Panc1 (cell line): ENCODE measurements at regions not wholly inside any gene's neighbourhood (a gene's known extent, or its start where the extent isn't known, plus 50 kb on each side); places are given as distances from the start of the nearest gene placed in this dataset.

Experiments used
- ATAC-seq: fragments of 200-7000 bp; cut with Tn5 transposase; 2 replicates; pipeline ENCODE4 v1.9.1; 2020; ENCODE audit warnings: mild to moderate bottlenecking, moderate library complexity
- BruUV-seq: library from RNA; stranded (reverse); fragments of 400-500 nt; replicated peaks from 2 replicates; lab custom pipeline; 2021; lab: Mats Ljungman, UMichigan
- CTCF ChIA-PET: fragments of 300-600 bp; sonication (Branson Sonifier 250); formaldehyde crosslinking; loops from one replicate; lab custom pipeline; 2022; ENCODE audit warnings: antibody characterized with exemption; lab: Charles Lee
- POLR2A ChIA-PET: fragments of 300-600 bp; sonication (Branson Sonifier 250); formaldehyde crosslinking; loops from one replicate; lab custom pipeline; 2022; ENCODE audit warnings: antibody characterized with exemption; lab: Charles Lee
- DNase-seq: peaks from one replicate; pipeline ENCODE4 v3.0.0-alpha.2; 2010; ENCODE audit warnings: low read depth, low spot score
- H3K27ac ChIP-seq: 2 replicates; pipeline ENCODE4 v1.5.1; 2011; ENCODE audit warnings: mild to moderate bottlenecking, low read length, inconsistent platforms
- H3K27me3 ChIP-seq: fragments of 200-500 bp; sonication (Bioruptor generic); 2 replicates; pipeline ENCODE4 v1.6.0; 2014; ENCODE audit warnings: low read length, inconsistent platforms; ENCODE audit not compliant: control insufficient read depth, insufficient read depth
- H3K36me3 ChIP-seq: fragments of 200-500 bp; sonication (Bioruptor generic); 2 replicates; pipeline ENCODE4 v1.5.1; 2014; ENCODE audit warnings: inconsistent platforms, mild to moderate bottlenecking, low read length, moderate library complexity; ENCODE audit not compliant: control insufficient read depth, insufficient read depth
- H3K4me1 ChIP-seq: 2 replicates; pipeline ENCODE4 v1.5.1; 2011; ENCODE audit warnings: inconsistent platforms, mild to moderate bottlenecking, low read length, moderate library complexity; ENCODE audit not compliant: control insufficient read depth, insufficient read depth
- H3K4me3 ChIP-seq, 2 experiments: 2 replicates each; pipeline ENCODE4 v1.5.1; 2011 to 2012; ENCODE audit warnings: low read depth in 2 of 2, low read length in 2 of 2, mild to moderate bottlenecking in 2 of 2, inconsistent platforms in 1 of 2, moderate library complexity in 1 of 2
- H3K9me3 ChIP-seq: fragments of 200-500 bp; sonication (Bioruptor generic); 2 replicates; pipeline ENCODE4 v1.5.1; 2014; ENCODE audit warnings: low read depth, mild to moderate bottlenecking, inconsistent platforms, low read length, moderate library complexity; ENCODE audit not compliant: control insufficient read depth, insufficient read depth
- CTCF ChIP-seq: fragments of 450-650 bp; IDR thresholded peaks from 2 replicates; pipeline ENCODE4 v1.5.1; 2017; ENCODE audit warnings: mild to moderate bottlenecking
- POLR2AphosphoS5 ChIP-seq: IDR thresholded peaks from 2 replicates; pipeline ENCODE4 v1.6.1; 2012; ENCODE audit warnings: mild to moderate bottlenecking, low read depth, low read length, moderate library complexity
- REST ChIP-seq, 2 experiments: IDR thresholded peaks; 2 replicates each; pipeline ENCODE4 v1.6.1; 2011 to 2012; ENCODE audit warnings: low read depth in 2 of 2, control low read depth in 1 of 2, low read length in 1 of 2, mild to moderate bottlenecking in 1 of 2, moderate library complexity in 1 of 2; ENCODE audit not compliant: insufficient read depth in 1 of 2
- SIN3A ChIP-seq: IDR thresholded peaks from 2 replicates; pipeline ENCODE4 v1.6.1; 2012; ENCODE audit warnings: low read depth, mild to moderate bottlenecking, low read length, moderate library complexity, borderline replicate concordance; ENCODE audit not compliant: insufficient read depth
- TCF7L2 ChIP-seq: IDR thresholded peaks from 2 replicates; pipeline ENCODE4 v1.6.1; 2011; ENCODE audit warnings: mild to moderate bottlenecking, low read depth, low read length, inconsistent platforms
- in situ Hi-C: cut with HindIII; loops from 2 replicates; pipeline ENCODE4 v1.10.0; 2016; ENCODE audit warnings: low sequenced_read_pairs, low pct_unique_long_range_greater_than_20kb
- intact Hi-C: fragments of 100-400 bp; cut with micrococcal nuclease; formaldehyde crosslinking; loops from one replicate; pipeline ENCODE4 v1.10.0; 2022; ENCODE audit not compliant: unreplicated experiment

- in situ Hi-C loops: no loop called here
These were observed 77.7 kb upstream of the FBXO11 start for GRCh38 chr2:47984041-47984440.

GRCh38 chr2:47990503-47990902, 84.2 kb upstream of the FBXO11 start:
- ChIA-PET CTCF (no interaction called here), POLR2A (interaction anchor here (0.7 kb wide), 1 partner anchor 548 kb away, joined by 7 read pairs; no protein-coding TSS in a partner anchor)
- Histone ChIP-seq H3K27ac (no peak overlapping the region), H3K36me3 (no peaks in the 10 kb centered on the region), H3K4me3 (no peak overlapping the region), H3K27me3 (peaks cover 5% of the 10 kb centered on the region), H3K9me3 (no peaks in the 10 kb centered on the region), H3K4me1 (no peaks in the 10 kb centered on the region)
- in situ Hi-C loops: no loop called here
- BruUV-seq: no TSS peak
- TF ChIP-seq CTCF (no peak), POLR2AphosphoS5 (no peak), REST (IDR thresholded peaks at IDR 0.05; ENCODE audit: insufficient read depth in 1 of 2, low read depth in 2 of 2, low read length in 1 of 2) (no peak), SIN3A (no peak), TCF7L2 (no peak)
- intact Hi-C loops: no loop called here
- ATAC-seq (no peak), DNase-seq (no peak)

More at GRCh38 chr2:47984041-47984440, 77.7 kb upstream of the FBXO11 start:
- ATAC-seq (no peak), DNase-seq (no peak)
- H3K4me1 ChIP-seq: no peaks in the 10 kb centered on the region
- no TSS peak for BruUV-seq
- H3K27me3 ChIP-seq: peaks cover 3% of the 10 kb centered on the region
- H3K9me3 ChIP-seq: no peaks in the 10 kb centered on the region
- intact Hi-C loops: no loop called here
- CTCF ChIA-PET: no interaction called here
- H3K36me3 ChIP-seq: no peaks in the 10 kb centered on the region
- H3K4me3 ChIP-seq: no peak overlapping the region
- POLR2A ChIA-PET: no interaction called here
- no peak for TF ChIP-seq SIN3A
- TF ChIP-seq CTCF: no peak
- TF ChIP-seq REST (IDR thresholded peaks at IDR 0.05; ENCODE audit: insufficient read depth in 1 of 2, low read depth in 2 of 2, low read length in 1 of 2): no peak
- no peak for TF ChIP-seq TCF7L2
- no peak for TF ChIP-seq POLR2AphosphoS5
- H3K27ac ChIP-seq: no peak overlapping the region
